Upper lobe of left lung (tissue), 6 donors: ENCODE measurements at regions not wholly inside any gene's neighbourhood (a gene's known extent, or its start where the extent isn't known, plus 50 kb on each side); places are given as distances from the start of the nearest gene placed in this dataset.

ENCODE experiments used
- ATAC-seq, 2 donors: fragments of 200-7000 bp; cut with Tn5 transposase; one replicate each; pipeline ENCODE4 v1.9.1; 2022; ENCODE audit warnings: mild to moderate bottlenecking in 2 of 2, moderate library complexity in 2 of 2; ENCODE audit not compliant: low FRiP score in 2 of 2
- DNase-seq, 2 donors: peaks; one replicate each; pipeline ENCODE4 v3.0.0-alpha.2; 2019 to 2020
- H3K27ac ChIP-seq, 4 donors: fragments of 200-600 bp; sonication (generic); one replicate each; pipeline ENCODE4 v1.5.1; 2016 to 2019
- H3K27me3 ChIP-seq, 4 donors: fragments of 200-600 bp; sonication (generic); one replicate each; pipeline ENCODE4 v1.5.1; 2017 to 2019
- H3K36me3 ChIP-seq, 4 donors: fragments of 200-600 bp; sonication (generic); one replicate each; pipeline ENCODE4 v1.5.1; 2016 to 2019
- H3K4me1 ChIP-seq, 4 donors: fragments of 200-600 bp; sonication (generic); one replicate each; pipeline ENCODE4 v1.5.1; 2018 to 2019
- H3K4me3 ChIP-seq, 4 donors: fragments of 200-600 bp; sonication (generic); one replicate each; pipeline ENCODE4 v1.5.1; 2017 to 2019; ENCODE audit warnings: mild to moderate bottlenecking in 2 of 4, moderate library complexity in 1 of 4
- H3K9me3 ChIP-seq, 4 donors: fragments of 200-600 bp; sonication (generic); one replicate each; pipeline ENCODE4 v1.5.1; 2018 to 2019
- CTCF ChIP-seq, 6 experiments: fragments of 450-650 bp in 4 of 6; fragments of 200-600 bp in 2 of 6; sonication (generic) in 2 of 6; IDR thresholded peaks; one replicate each; pipeline ENCODE4 v1.5.1; 2016 to 2019; ENCODE audit warnings: antibody characterized with exemption in 6 of 6
- EP300 ChIP-seq, 4 donors: sonication (generic); formaldehyde crosslinking; IDR thresholded peaks; one replicate each; pipeline ENCODE4 v1.5.1; 2017; ENCODE audit warnings: antibody characterized with exemption in 4 of 4, control low read depth in 2 of 4
- POLR2A ChIP-seq, 4 donors: fragments of 450-650 bp; IDR thresholded peaks; one replicate each; pipeline ENCODE4 v1.5.1; 2016 to 2017; ENCODE audit warnings: antibody characterized with exemption in 4 of 4, mild to moderate bottlenecking in 2 of 4
- POLR2AphosphoS5 ChIP-seq, 2 donors: sonication (generic); formaldehyde crosslinking; IDR thresholded peaks; one replicate each; pipeline ENCODE4 v1.5.1; 2017; ENCODE audit warnings: antibody characterized with exemption in 2 of 2
- WGBS, 2 donors: methylation state at CpG; one replicate each; pipeline ENCODE4 v1.1.5; 2017 to 2018; 5-methylcytosine and 5-hydroxymethylcytosine counted together
- donor health status: DM: no; HTN: no; CAD: no; lungs with moderate emphysema.
- donor health status: DM: no; HTN: yes; CAD: no; lungs with severe emphysema.

DNA sequence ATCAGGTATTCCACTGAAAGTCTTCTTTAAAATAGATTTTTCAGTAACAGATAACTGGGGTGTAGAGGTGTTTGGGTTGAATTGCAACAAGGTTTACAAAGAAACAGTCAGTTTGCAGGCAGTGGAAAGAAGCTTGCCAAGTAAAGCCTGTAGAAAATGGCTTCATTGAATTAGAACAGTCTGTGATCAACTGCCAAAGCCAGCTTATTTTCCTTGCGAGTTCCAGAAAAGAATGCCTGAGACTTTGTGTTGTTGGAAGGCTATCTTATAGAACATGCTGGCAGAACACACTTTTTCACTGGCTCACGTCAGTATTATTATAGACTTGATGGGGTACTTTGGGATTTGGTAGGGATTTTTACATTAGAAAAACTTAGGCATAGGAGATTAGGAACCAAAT lies 601.0 kb downstream of the XIRP2 start:
- no peak for DNase-seq
- TF ChIP-seq EP300 (IDR thresholded peaks at IDR 0.05) (no peak), POLR2AphosphoS5 (IDR thresholded peaks at IDR 0.05) (no peak), POLR2A (IDR thresholded peaks at IDR 0.05) (no peak), CTCF (IDR thresholded peaks at IDR 0.05) (no peak)
- 69 to 79% methylated on average over 2 of the region's 2 CpGs for WGBS, 2 donors

GRCh38 chr2:167487728-167488127 lies 599.4 kb downstream of the XIRP2 start:
- H3K4me3 ChIP-seq = no peak overlapping the region
- TF ChIP-seq CTCF (IDR thresholded peaks at IDR 0.05) (no peak), POLR2AphosphoS5 (IDR thresholded peaks at IDR 0.05) (no peak), EP300 (IDR thresholded peaks at IDR 0.05) (no peak), POLR2A (IDR thresholded peaks at IDR 0.05) (no peak)
- WGBS, 2 donors = 85 to 90% methylated on average over 3 of the region's 3 CpGs
- ATAC-seq (no peak), DNase-seq (no peak)
- H3K36me3 ChIP-seq = no peaks in the 10 kb centered on the region
- H3K27ac ChIP-seq = no peak overlapping the region
- no peaks in the 10 kb centered on the region for H3K9me3 ChIP-seq
- H3K27me3 ChIP-seq = no peaks in the 10 kb centered on the region
- H3K4me1 ChIP-seq = no peaks in the 10 kb centered on the region

More for the DNA sequence above, 601.0 kb downstream of the XIRP2 start:
- no peaks in the 10 kb centered on the region for H3K9me3 ChIP-seq
- H3K4me1 ChIP-seq = no peaks in the 10 kb centered on the region
- no peaks in the 10 kb centered on the region for H3K27me3 ChIP-seq
- no peaks in the 10 kb centered on the region for H3K36me3 ChIP-seq
- no peak for ATAC-seq
- no peak overlapping the region for H3K27ac ChIP-seq
- no peak overlapping the region for H3K4me3 ChIP-seq

GRCh38 chr2:167484875-167485274 lies 596.6 kb downstream of the XIRP2 start:
- ATAC-seq (no peak), DNase-seq (no peak)
- 83 to 87% methylated on average over 1 of the region's 1 CpG for WGBS, 2 donors
- Histone ChIP-seq H3K36me3 (no peaks in the 10 kb centered on the region), H3K4me1 (no peaks in the 10 kb centered on the region), H3K27me3 (no peaks in the 10 kb centered on the region), H3K27ac (no peak overlapping the region), H3K4me3 (no peak overlapping the region), H3K9me3 (no peaks in the 10 kb centered on the region)
- no peak for TF ChIP-seq CTCF (IDR thresholded peaks at IDR 0.05)
- no peak for TF ChIP-seq POLR2AphosphoS5 (IDR thresholded peaks at IDR 0.05)
- no peak for TF ChIP-seq EP300 (IDR thresholded peaks at IDR 0.05)
- TF ChIP-seq POLR2A (IDR thresholded peaks at IDR 0.05) = no peak

DNA sequence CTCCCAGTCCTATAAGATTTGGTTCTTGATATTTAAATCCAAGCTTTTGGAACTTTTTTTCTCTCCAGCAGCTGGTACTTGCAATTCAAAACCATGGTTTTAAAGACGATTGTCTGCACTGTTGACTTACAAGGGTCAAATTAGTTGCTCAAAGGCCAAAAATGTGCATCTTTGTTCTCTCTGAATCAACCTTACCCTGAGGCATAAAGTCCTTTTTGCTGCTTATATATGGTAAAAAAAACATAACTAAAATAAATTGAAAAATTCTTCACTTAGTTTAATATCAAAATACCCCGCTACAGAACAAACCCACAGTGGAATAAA lies 592.7 kb downstream of the XIRP2 start:
- Histone ChIP-seq H3K4me1 (no peaks in the 10 kb centered on the region), H3K9me3 (no peaks in the 10 kb centered on the region), H3K27me3 (no peaks in the 10 kb centered on the region), H3K27ac (no peak overlapping the region), H3K4me3 (no peak overlapping the region), H3K36me3 (no peaks in the 10 kb centered on the region)
- TF ChIP-seq CTCF (IDR thresholded peaks at IDR 0.05) (no peak), POLR2A (IDR thresholded peaks at IDR 0.05) (no peak), EP300 (IDR thresholded peaks at IDR 0.05) (no peak), POLR2AphosphoS5 (IDR thresholded peaks at IDR 0.05) (no peak)
- DNase-seq (no peak), ATAC-seq (no peak)
- 72 to 82% methylated on average over 2 of the region's 2 CpGs for WGBS, 2 donors

GRCh38 chr2:167480232-167480985 lies 592.1 kb downstream of the XIRP2 start:
- no peaks in the 10 kb centered on the region for H3K9me3 ChIP-seq
- no peak overlapping the region for H3K27ac ChIP-seq
- no peak overlapping the region for H3K4me3 ChIP-seq
- ATAC-seq (no peak), DNase-seq (no peak)
- H3K27me3 ChIP-seq = no peaks in the 10 kb centered on the region
- 83 to 84% methylated on average over 6 of the region's 6 CpGs for WGBS, 2 donors
- TF ChIP-seq POLR2AphosphoS5 (IDR thresholded peaks at IDR 0.05) (no peak), CTCF (IDR thresholded peaks at IDR 0.05) (no peak), EP300 (IDR thresholded peaks at IDR 0.05) (no peak), POLR2A (IDR thresholded peaks at IDR 0.05) (no peak)
- no peaks in the 10 kb centered on the region for H3K36me3 ChIP-seq
- H3K4me1 ChIP-seq = no peaks in the 10 kb centered on the region
